GM12891 (cell line): ENCODE measurements at regions not wholly inside any gene's neighbourhood (a gene's known extent, or its start where the extent isn't known, plus 50 kb on each side); places are given as distances from the start of the nearest gene placed in this dataset.

Experiments used
- PAX5 ChIP-seq: IDR thresholded peaks from 2 replicates; pipeline ENCODE4 v1.6.1; 2011; ENCODE audit warnings: low read length, moderate library complexity, mild to moderate bottlenecking; ENCODE audit not compliant: insufficient read depth, severe bottlenecking
- POLR2A ChIP-seq: IDR thresholded peaks from 2 replicates; pipeline ENCODE4 v1.6.1; 2011; ENCODE audit warnings: low read depth, low read length, control low read depth
- POLR2AphosphoS5 ChIP-seq: IDR thresholded peaks from 2 replicates; pipeline ENCODE4 v1.6.1; 2011; ENCODE audit warnings: low read depth, low read length, control low read depth
- POU2F2 ChIP-seq: IDR thresholded peaks from 2 replicates; pipeline ENCODE4 v1.6.1; 2011; ENCODE audit warnings: low read depth, mild to moderate bottlenecking, control low read depth, low read length, moderate library complexity
- SPI1 ChIP-seq: IDR thresholded peaks from 2 replicates; pipeline ENCODE4 v1.6.1; 2011; ENCODE audit warnings: low read depth, low read length, control low read depth
- TAF1 ChIP-seq: IDR thresholded peaks from 2 replicates; pipeline ENCODE4 v1.6.1; 2011; ENCODE audit warnings: low read depth, low read length, control low read depth

- TF ChIP-seq POLR2A (no peak), TAF1 (no peak), POLR2AphosphoS5 (no peak), POU2F2 (no peak), SPI1 (no peak), PAX5 (no peak)
Measured at GRCh38 chr5:164306662-164307061, 801.2 kb downstream of the MAT2B start.
